Ishikawa (cell line): ENCODE measurements at regions not wholly inside any gene's neighbourhood (a gene's known extent, or its start where the extent isn't known, plus 50 kb on each side); places are given as distances from the start of the nearest gene placed in this dataset.

Source experiments
- CEBPB ChIP-seq: IDR thresholded peaks from 2 replicates; pipeline ENCODE4 v1.6.1; 2012
- CREB1 ChIP-seq: IDR thresholded peaks from 2 replicates; pipeline ENCODE4 v1.6.1; 2012; ENCODE audit warnings: low read depth
- EGR1 ChIP-seq: IDR thresholded peaks from 2 replicates; pipeline ENCODE4 v1.6.1; 2012
- EP300 ChIP-seq: IDR thresholded peaks from 2 replicates; pipeline ENCODE4 v1.6.1; 2012; ENCODE audit warnings: borderline replicate concordance
- FOXM1 ChIP-seq: IDR thresholded peaks from 2 replicates; pipeline ENCODE4 v1.6.1; 2012; ENCODE audit warnings: low read depth, borderline replicate concordance
- NFIC ChIP-seq: IDR thresholded peaks from 2 replicates; pipeline ENCODE4 v1.6.1; 2012
- RAD21 ChIP-seq: IDR thresholded peaks from 2 replicates; pipeline ENCODE4 v1.6.1; 2012; ENCODE audit warnings: low read depth
- TAF1 ChIP-seq: IDR thresholded peaks from 2 replicates; pipeline ENCODE4 v1.6.1; 2012; ENCODE audit warnings: low read depth, mild to moderate bottlenecking
- TCF12 ChIP-seq: IDR thresholded peaks from 2 replicates; pipeline ENCODE4 v1.6.1; 2012; ENCODE audit warnings: low read depth
- TEAD4 ChIP-seq: IDR thresholded peaks from 2 replicates; pipeline ENCODE4 v1.6.1; 2012
- YY1 ChIP-seq: IDR thresholded peaks from 2 replicates; pipeline ENCODE4 v1.6.1; 2012; ENCODE audit warnings: low read depth
- ZBTB7A ChIP-seq: IDR thresholded peaks from 2 replicates; pipeline ENCODE4 v1.6.1; 2012; ENCODE audit warnings: low read depth
- TF ChIP-seq, protein P1 (sequence below): IDR thresholded peaks from 2 replicates; pipeline ENCODE4 v1.6.1; 2012; ENCODE audit warnings: low read depth, mild to moderate bottlenecking
- TF ChIP-seq, protein P2 (sequence below): IDR thresholded peaks from 2 replicates; pipeline ENCODE4 v1.6.1; 2012
- TF ChIP-seq, protein P3 (sequence below): IDR thresholded peaks from 2 replicates; pipeline ENCODE4 v1.6.1; 2012

DNA sequence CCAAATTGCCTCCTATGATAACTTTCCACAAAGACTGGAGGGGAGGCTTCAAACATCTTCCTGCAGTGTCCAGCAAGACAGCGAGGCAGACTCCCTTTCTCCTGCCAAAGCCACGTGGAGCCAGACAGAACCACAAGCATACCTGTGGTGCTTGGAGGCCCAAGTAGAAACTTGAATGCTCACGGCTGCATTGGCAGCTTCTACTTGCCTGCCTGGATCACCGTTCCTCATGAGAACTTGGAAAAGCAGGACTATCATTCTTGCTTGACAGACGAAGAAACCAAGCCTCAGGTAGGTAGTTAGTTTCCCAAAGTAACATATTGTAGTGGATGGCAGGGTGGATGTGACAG, 216.3 kb upstream of the SFRP2 start:
- TF ChIP-seq EP300: no peak
- TF ChIP-seq TAF1: no peak
- TF ChIP-seq, protein P1, sequence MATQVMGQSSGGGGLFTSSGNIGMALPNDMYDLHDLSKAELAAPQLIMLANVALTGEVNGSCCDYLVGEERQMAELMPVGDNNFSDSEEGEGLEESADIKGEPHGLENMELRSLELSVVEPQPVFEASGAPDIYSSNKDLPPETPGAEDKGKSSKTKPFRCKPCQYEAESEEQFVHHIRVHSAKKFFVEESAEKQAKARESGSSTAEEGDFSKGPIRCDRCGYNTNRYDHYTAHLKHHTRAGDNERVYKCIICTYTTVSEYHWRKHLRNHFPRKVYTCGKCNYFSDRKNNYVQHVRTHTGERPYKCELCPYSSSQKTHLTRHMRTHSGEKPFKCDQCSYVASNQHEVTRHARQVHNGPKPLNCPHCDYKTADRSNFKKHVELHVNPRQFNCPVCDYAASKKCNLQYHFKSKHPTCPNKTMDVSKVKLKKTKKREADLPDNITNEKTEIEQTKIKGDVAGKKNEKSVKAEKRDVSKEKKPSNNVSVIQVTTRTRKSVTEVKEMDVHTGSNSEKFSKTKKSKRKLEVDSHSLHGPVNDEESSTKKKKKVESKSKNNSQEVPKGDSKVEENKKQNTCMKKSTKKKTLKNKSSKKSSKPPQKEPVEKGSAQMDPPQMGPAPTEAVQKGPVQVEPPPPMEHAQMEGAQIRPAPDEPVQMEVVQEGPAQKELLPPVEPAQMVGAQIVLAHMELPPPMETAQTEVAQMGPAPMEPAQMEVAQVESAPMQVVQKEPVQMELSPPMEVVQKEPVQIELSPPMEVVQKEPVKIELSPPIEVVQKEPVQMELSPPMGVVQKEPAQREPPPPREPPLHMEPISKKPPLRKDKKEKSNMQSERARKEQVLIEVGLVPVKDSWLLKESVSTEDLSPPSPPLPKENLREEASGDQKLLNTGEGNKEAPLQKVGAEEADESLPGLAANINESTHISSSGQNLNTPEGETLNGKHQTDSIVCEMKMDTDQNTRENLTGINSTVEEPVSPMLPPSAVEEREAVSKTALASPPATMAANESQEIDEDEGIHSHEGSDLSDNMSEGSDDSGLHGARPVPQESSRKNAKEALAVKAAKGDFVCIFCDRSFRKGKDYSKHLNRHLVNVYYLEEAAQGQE: no peak
- TF ChIP-seq, protein P2, sequence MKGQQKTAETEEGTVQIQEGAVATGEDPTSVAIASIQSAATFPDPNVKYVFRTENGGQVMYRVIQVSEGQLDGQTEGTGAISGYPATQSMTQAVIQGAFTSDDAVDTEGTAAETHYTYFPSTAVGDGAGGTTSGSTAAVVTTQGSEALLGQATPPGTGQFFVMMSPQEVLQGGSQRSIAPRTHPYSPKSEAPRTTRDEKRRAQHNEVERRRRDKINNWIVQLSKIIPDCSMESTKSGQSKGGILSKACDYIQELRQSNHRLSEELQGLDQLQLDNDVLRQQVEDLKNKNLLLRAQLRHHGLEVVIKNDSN: no peak
- TF ChIP-seq TCF12: no peak

DNA sequence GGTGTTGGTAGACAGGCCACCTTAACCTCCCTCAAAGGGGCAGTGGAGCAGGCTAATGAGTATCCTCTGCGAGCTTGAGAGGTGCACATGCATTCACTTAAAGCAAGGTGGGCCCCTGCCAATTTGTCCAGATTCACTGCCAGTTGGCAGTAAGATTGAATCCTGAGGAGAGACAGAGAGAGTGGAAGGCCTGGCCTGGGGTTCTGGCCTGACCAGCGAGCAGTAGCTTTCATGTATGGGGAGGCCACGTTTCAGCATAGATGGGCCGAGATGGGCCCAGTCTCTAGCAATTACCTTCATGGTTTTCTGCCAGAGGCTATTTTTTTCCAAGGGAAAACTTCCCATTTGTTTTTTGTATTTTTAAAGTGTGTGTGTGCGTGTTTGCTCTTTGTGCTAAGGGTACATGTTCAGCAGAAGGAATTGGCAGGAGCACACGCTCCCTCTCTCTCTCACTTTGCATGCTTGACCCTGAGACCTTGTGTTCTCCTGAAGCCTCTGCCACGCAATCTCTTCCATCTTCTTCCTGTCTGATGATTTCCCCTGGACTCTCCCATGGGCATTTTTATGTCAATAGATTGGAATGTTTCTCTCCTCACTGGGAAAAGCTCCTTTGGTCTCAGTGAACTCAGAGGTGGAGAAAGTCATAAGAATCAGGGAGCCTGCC, 215.8 kb upstream of the SFRP2 start:
- no peak for TF ChIP-seq CREB1
- TF ChIP-seq, protein P2: no peak
- TF ChIP-seq NFIC: no peak
- TF ChIP-seq FOXM1: no peak
- TF ChIP-seq EP300: no peak
- no peak for TF ChIP-seq YY1
- no peak for TF ChIP-seq TAF1
- TF ChIP-seq, protein P1: no peak
- TF ChIP-seq ZBTB7A: no peak
- no peak for TF ChIP-seq CEBPB
- TF ChIP-seq TCF12: no peak
- TF ChIP-seq EGR1: no peak
- no peak for TF ChIP-seq RAD21
- TF ChIP-seq, protein P3, sequence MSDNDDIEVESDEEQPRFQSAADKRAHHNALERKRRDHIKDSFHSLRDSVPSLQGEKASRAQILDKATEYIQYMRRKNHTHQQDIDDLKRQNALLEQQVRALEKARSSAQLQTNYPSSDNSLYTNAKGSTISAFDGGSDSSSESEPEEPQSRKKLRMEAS: no peak
- TF ChIP-seq TEAD4: no peak

DNA sequence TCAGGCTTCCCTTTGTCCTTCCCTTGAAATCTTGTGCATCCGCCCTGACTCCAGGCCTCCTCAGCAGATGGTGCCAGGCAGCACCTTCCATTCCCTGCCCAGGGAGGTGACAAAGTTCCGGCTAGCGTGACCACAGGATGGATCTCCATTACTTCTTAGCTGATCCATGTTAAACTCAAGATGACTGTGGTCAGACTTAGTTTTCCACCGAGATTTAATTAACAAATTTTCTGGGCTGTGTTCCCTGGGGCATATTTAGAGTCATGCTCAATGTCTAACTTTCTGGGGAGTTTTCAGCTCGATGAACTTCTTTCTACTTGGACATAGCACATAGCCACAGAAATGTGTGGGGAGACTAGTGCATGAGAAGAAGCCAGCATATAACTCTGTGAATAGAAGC, 215.1 kb upstream of the SFRP2 start:
- TF ChIP-seq CEBPB (no peak), EGR1 (no peak), CREB1 (no peak), TCF12 (no peak), YY1 (no peak), NFIC (no peak)
- TF ChIP-seq, protein P2: no peak

DNA sequence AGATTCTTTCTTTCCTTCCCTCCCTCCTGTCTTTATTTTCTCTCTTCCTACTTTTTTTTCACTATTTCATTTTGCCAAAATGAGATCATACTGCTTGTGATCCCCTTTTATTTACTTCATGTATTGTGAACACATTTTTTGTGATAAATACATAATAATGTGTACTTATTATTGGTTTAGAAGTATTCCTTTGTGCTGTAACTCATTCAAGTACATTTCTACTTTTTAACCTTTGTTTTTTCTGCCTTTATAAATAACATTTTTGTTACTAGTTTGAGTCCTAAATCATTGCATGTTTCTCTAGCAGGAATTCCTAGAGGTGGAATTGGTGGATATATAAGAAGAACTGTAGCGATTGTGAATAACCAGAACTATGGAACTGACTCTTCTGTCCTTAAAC, 214.5 kb upstream of the SFRP2 start:
- TF ChIP-seq TAF1 (no peak), CEBPB (no peak), EGR1 (no peak), TCF12 (no peak), NFIC (no peak), RAD21 (no peak), YY1 (no peak), CREB1 (no peak), TEAD4 (no peak), FOXM1 (no peak), EP300 (no peak)
- TF ChIP-seq, protein P2: no peak
- TF ChIP-seq, protein P1: no peak
- TF ChIP-seq, protein P3: no peak
